HL-60 (cell line): ENCODE measurements at regions not wholly inside any gene's neighbourhood (a gene's known extent, or its start where the extent isn't known, plus 50 kb on each side); places are given as distances from the start of the nearest gene placed in this dataset.

Experiments
- DNase-seq, 2 experiments: peaks; one replicate each; pipeline ENCODE4 v3.0.0-alpha.2; 2010 to 2020; ENCODE audit warnings: low read depth in 1 of 2, low spot score in 1 of 2
- H3K27ac ChIP-seq: fragments of 250-450 bp; sonication (Bioruptor Pico); replicated peaks from 2 replicates; pipeline ENCODE4 v1.5.1; 2020; ENCODE audit warnings: mild to moderate bottlenecking, moderate library complexity
- H3K27me3 ChIP-seq: fragments of 250-450 bp; sonication (Bioruptor Pico); 2 replicates; pipeline ENCODE4 v1.5.1; 2021; ENCODE audit warnings: mild to moderate bottlenecking, moderate library complexity; ENCODE audit not compliant: insufficient read depth, poor library complexity, severe bottlenecking
- H3K4me3 ChIP-seq: replicated peaks from 2 replicates; pipeline ENCODE4 v1.5.1; 2011; ENCODE audit warnings: mild to moderate bottlenecking, control low read depth, low read length; ENCODE audit not compliant: insufficient read depth
- CTCF ChIP-seq: IDR thresholded peaks from one replicate; pipeline ENCODE4 v1.5.1; 2011; ENCODE audit warnings: low read length, control low read depth, inconsistent platforms; ENCODE audit not compliant: insufficient read depth
- GABPA ChIP-seq: IDR thresholded peaks from 2 replicates; pipeline ENCODE4 v1.6.1; 2012; ENCODE audit warnings: low read depth
- POLR2AphosphoS5 ChIP-seq: IDR thresholded peaks from 2 replicates; pipeline ENCODE4 v1.6.1; 2012; ENCODE audit warnings: low read depth
- REST ChIP-seq: IDR thresholded peaks from 2 replicates; pipeline ENCODE4 v1.6.1; 2012; ENCODE audit warnings: low read depth; ENCODE audit not compliant: insufficient replicate concordance
- SPI1 ChIP-seq: IDR thresholded peaks from 2 replicates; pipeline ENCODE4 v1.6.1; 2012; ENCODE audit warnings: low read depth, mild to moderate bottlenecking, borderline replicate concordance

GRCh38 chr2:7094231-7094741 lies 177.1 kb downstream of the RNF144A start:
- no peak for TF ChIP-seq POLR2AphosphoS5
- TF ChIP-seq REST, result no peak
- TF ChIP-seq CTCF, result no peak
- no peak for TF ChIP-seq SPI1
- TF ChIP-seq GABPA, result no peak
- no peak for DNase-seq
- no peak overlapping the region for H3K4me3 ChIP-seq
- H3K27me3 ChIP-seq, result no peaks in the 10 kb centered on the region
- no peak overlapping the region for H3K27ac ChIP-seq

- TF ChIP-seq GABPA (no peak), SPI1 (no peak), POLR2AphosphoS5 (no peak), REST (no peak), CTCF (no peak)
- H3K4me3 ChIP-seq, result no peak overlapping the region
- no peaks in the 10 kb centered on the region for H3K27me3 ChIP-seq
- DNase-seq, result no peak
- H3K27ac ChIP-seq, result no peak overlapping the region
These were observed 179.6 kb downstream of the RNF144A start for GRCh38 chr2:7096726-7097352.

GRCh38 chr2:7097353-7097895 lies 180.2 kb downstream of the RNF144A start:
- TF ChIP-seq CTCF, result peak; percentile 97
- no peak for TF ChIP-seq POLR2AphosphoS5
- TF ChIP-seq GABPA, result no peak
- no peak for TF ChIP-seq SPI1
- TF ChIP-seq REST, result no peak
- peak; percentile 16 to 54 for DNase-seq
- no peaks in the 10 kb centered on the region for H3K27me3 ChIP-seq
- H3K4me3 ChIP-seq, result no peak overlapping the region
- H3K27ac ChIP-seq, result no peak overlapping the region
